ENCODE measurements at regions not wholly inside any gene's neighbourhood (a gene's known extent, or its start where the extent isn't known, plus 50 kb on each side); places are given as distances from the start of the nearest gene placed in this dataset.
"Not testable (repeated sequence)": the region's sequence is repeated elsewhere in the genome, so short reads cannot be mapped to it uniquely, and the experiment has no call there.

GRCh38 chr10:81428456-81429134, 446.4 kb upstream of the NRG3 start:
- Mint-ChIP-seq H3K4me3 (no peak overlapping the region), H3K9me3 (no peaks in the 10 kb centered on the region), H3K27me3 (no peaks in the 10 kb centered on the region), H3K36me3 (no peaks in the 10 kb centered on the region), H3K27ac (no peak overlapping the region), H3K4me1 (ENCODE audit: unreplicated experiment) (no peaks in the 10 kb centered on the region)
- TF ChIP-seq CTCF (conservative IDR thresholded peaks at IDR 0.05) = no peak
- no peak for DNase-seq (ENCODE audit: extremely low spot score, unreplicated experiment)

- H3K27me3 Mint-ChIP-seq = no peaks in the 10 kb centered on the region
- no peak overlapping the region for H3K27ac Mint-ChIP-seq
- H3K4me3 Mint-ChIP-seq = no peak overlapping the region
- no peaks in the 10 kb centered on the region for H3K36me3 Mint-ChIP-seq
- no peaks in the 10 kb centered on the region for H3K4me1 Mint-ChIP-seq (ENCODE audit: unreplicated experiment)
- TF ChIP-seq CTCF (conservative IDR thresholded peaks at IDR 0.05) = no peak
- no peak for DNase-seq (ENCODE audit: extremely low spot score, unreplicated experiment)
- peaks cover 5% of the 10 kb centered on the region for H3K9me3 Mint-ChIP-seq
Observed at GRCh38 chr10:81439445-81439844, 435.5 kb upstream of the NRG3 start.

GRCh38 chr10:81441624-81442023, 433.4 kb upstream of the NRG3 start:
- not testable (repeated sequence) for H3K4me1 Mint-ChIP-seq (ENCODE audit: unreplicated experiment); H3K4me3 Mint-ChIP-seq; H3K9me3 Mint-ChIP-seq; DNase-seq (ENCODE audit: extremely low spot score, unreplicated experiment); H3K27me3 Mint-ChIP-seq; H3K36me3 Mint-ChIP-seq; H3K27ac Mint-ChIP-seq

- TF ChIP-seq CTCF (conservative IDR thresholded peaks at IDR 0.05) = no peak
- H3K27me3 Mint-ChIP-seq = no peaks in the 10 kb centered on the region
- no peak for DNase-seq (ENCODE audit: extremely low spot score, unreplicated experiment)
- no peaks in the 10 kb centered on the region for H3K4me1 Mint-ChIP-seq (ENCODE audit: unreplicated experiment)
- H3K9me3 Mint-ChIP-seq = peaks cover 9% of the 10 kb centered on the region
- no peak overlapping the region for H3K27ac Mint-ChIP-seq
- no peak overlapping the region for H3K4me3 Mint-ChIP-seq
- no peaks in the 10 kb centered on the region for H3K36me3 Mint-ChIP-seq
Observed at GRCh38 chr10:81444242-81444929, 430.6 kb upstream of the NRG3 start.

- H3K9me3 Mint-ChIP-seq = no peaks in the 10 kb centered on the region
- no peaks in the 10 kb centered on the region for H3K36me3 Mint-ChIP-seq
Observed at GRCh38 chr10:81450651-81451050, 424.3 kb upstream of the NRG3 start.

More at GRCh38 chr10:81450651-81451050, 424.3 kb upstream of the NRG3 start:
- no peak overlapping the region for H3K27ac Mint-ChIP-seq
- no peak for TF ChIP-seq CTCF (conservative IDR thresholded peaks at IDR 0.05)
- no peaks in the 10 kb centered on the region for H3K4me1 Mint-ChIP-seq (ENCODE audit: unreplicated experiment)
- DNase-seq (ENCODE audit: extremely low spot score, unreplicated experiment) = no peak
- H3K27me3 Mint-ChIP-seq = no peaks in the 10 kb centered on the region
- H3K4me3 Mint-ChIP-seq = no peak overlapping the region

Data from type B pancreatic cell (in vitro differentiated cells).